GM23338 (cell line): ENCODE measurements at regions not wholly inside any gene's neighbourhood (a gene's known extent, or its start where the extent isn't known, plus 50 kb on each side); places are given as distances from the start of the nearest gene placed in this dataset.

Source experiments
- CREB1 ChIP-seq: fragments of 250-450 bp; sonication (Bioruptor Pico); IDR thresholded peaks from 2 replicates; pipeline ENCODE4 v1.5.0; 2020; ENCODE audit warnings: low read depth, mild to moderate bottlenecking, moderate library complexity
- ETS1 ChIP-seq: IDR thresholded peaks from 2 replicates; pipeline ENCODE4 v1.6.1; 2016; ENCODE audit warnings: antibody characterized with exemption
- EZH2 ChIP-seq: fragments of 200-600 bp; sonication (generic); IDR thresholded peaks from one replicate; pipeline ENCODE4 v1.8.0; 2017; ENCODE audit warnings: antibody characterized with exemption, mild to moderate bottlenecking, low read depth; ENCODE audit not compliant: unreplicated experiment
- EZH2phosphoT487 ChIP-seq: fragments of 200-600 bp; sonication (generic); IDR thresholded peaks from one replicate; pipeline ENCODE4 v1.8.1; 2018; ENCODE audit warnings: antibody characterized with exemption; ENCODE audit not compliant: unreplicated experiment
- JUNB ChIP-seq: IDR thresholded peaks from one replicate; pipeline ENCODE4 v1.6.1; 2016; ENCODE audit warnings: antibody characterized with exemption; ENCODE audit not compliant: unreplicated experiment
- NANOG ChIP-seq: IDR thresholded peaks from 2 replicates; pipeline ENCODE4 v1.6.1; 2016; ENCODE audit warnings: antibody characterized with exemption, borderline replicate concordance
- POLR2AphosphoS5 ChIP-seq: IDR thresholded peaks from 2 replicates; pipeline ENCODE4 v1.6.1; 2016; ENCODE audit warnings: antibody characterized with exemption, low read depth
- REST ChIP-seq: IDR thresholded peaks from one replicate; pipeline ENCODE4 v1.6.1; 2018; ENCODE audit warnings: antibody characterized with exemption; ENCODE audit not compliant: unreplicated experiment
- STAT1 ChIP-seq: IDR thresholded peaks from one replicate; pipeline ENCODE4 v1.6.1; 2016; ENCODE audit warnings: antibody characterized with exemption; ENCODE audit not compliant: unreplicated experiment
- ZNF114 ChIP-seq: fragments of 250-450 bp; sonication (Bioruptor Pico); IDR thresholded peaks from 2 replicates; pipeline ENCODE4 v1.5.0; 2020; ENCODE audit warnings: mild to moderate bottlenecking, moderate library complexity
- ZNF331 ChIP-seq: fragments of 250-450 bp; sonication (Bioruptor Pico); IDR thresholded peaks from 2 replicates; pipeline ENCODE4 v1.5.0; 2020; ENCODE audit warnings: low read depth, mild to moderate bottlenecking, moderate library complexity
- ZNF462 ChIP-seq: fragments of 250-450 bp; sonication (Bioruptor Pico); IDR thresholded peaks from 2 replicates; pipeline ENCODE4 v1.5.0; 2020; ENCODE audit warnings: mild to moderate bottlenecking, moderate library complexity
- TF ChIP-seq, protein P1 (sequence below), 2 experiments: fragments of 200-600 bp in 1 of 2; sonication (generic) in 1 of 2; conservative IDR thresholded peaks; 2 replicates each; pipeline versions ENCODE4 v1.5.1 to v1.6.1; 2016 to 2017; ENCODE audit warnings: antibody characterized with exemption in 2 of 2, low read depth in 2 of 2, mild to moderate bottlenecking in 2 of 2, moderate library complexity in 1 of 2

DNA sequence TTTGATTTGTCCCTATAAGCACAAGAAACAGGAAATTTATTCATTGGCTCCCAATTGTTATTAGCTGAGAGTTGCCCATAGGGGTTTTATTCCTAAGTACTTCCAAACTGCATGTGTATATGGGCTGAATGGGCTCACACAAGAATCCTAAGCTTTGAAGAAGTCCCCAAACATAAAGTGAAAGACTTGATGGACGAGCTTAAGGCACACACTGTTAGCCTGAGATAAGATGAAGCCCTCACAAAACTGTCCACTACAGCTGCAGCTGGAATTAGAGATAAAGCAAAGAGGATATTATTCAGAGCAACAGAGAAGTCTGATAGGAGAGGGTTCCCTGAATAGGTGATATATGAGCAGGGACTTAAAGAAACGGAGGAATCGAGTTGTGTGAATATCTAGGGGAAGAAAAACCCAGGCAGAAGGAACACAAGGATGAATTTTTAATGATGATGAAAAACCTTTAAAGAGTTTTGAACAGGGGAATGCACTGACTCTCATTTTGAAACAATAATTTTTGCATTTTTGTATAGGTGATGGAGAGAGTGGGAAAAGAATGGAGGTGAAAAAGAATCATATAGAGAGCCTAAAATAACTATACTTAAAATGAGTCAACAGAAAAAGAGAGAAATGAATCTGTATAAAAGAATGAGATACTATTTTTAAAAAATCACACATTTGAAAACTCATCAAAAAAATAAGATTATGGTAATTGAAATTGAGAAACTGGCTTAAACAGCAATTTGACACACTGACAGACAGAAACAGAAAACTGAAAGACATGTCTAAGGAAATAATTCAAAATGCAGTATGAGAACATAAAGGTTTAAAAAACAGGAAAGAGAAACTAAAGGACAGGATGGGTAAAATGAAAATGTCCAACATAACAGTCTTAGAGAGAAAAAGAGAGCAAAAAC, 133.6 kb upstream of the POGK start:
- TF ChIP-seq, protein P1, sequence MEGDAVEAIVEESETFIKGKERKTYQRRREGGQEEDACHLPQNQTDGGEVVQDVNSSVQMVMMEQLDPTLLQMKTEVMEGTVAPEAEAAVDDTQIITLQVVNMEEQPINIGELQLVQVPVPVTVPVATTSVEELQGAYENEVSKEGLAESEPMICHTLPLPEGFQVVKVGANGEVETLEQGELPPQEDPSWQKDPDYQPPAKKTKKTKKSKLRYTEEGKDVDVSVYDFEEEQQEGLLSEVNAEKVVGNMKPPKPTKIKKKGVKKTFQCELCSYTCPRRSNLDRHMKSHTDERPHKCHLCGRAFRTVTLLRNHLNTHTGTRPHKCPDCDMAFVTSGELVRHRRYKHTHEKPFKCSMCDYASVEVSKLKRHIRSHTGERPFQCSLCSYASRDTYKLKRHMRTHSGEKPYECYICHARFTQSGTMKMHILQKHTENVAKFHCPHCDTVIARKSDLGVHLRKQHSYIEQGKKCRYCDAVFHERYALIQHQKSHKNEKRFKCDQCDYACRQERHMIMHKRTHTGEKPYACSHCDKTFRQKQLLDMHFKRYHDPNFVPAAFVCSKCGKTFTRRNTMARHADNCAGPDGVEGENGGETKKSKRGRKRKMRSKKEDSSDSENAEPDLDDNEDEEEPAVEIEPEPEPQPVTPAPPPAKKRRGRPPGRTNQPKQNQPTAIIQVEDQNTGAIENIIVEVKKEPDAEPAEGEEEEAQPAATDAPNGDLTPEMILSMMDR (conservative IDR thresholded peaks at IDR 0.05; ENCODE audit: low read depth in 2 of 2), result no peak
- TF ChIP-seq POLR2AphosphoS5, result no peak
- no peak for TF ChIP-seq ETS1
- no peak for TF ChIP-seq NANOG
- no peak for TF ChIP-seq REST
- no peak for TF ChIP-seq STAT1
- TF ChIP-seq EZH2, result no peak
- TF ChIP-seq EZH2phosphoT487, result no peak
- no peak for TF ChIP-seq JUNB
- no peak for TF ChIP-seq CREB1 (CRISPR knock-in tag)
- TF ChIP-seq ZNF331 (CRISPR knock-in tag), result no peak
- no peak for TF ChIP-seq ZNF114 (CRISPR knock-in tag)
- TF ChIP-seq ZNF462, result no peak
